ENCODE measurements at regions not wholly inside any gene's neighbourhood (a gene's known extent, or its start where the extent isn't known, plus 50 kb on each side); places are given as distances from the start of the nearest gene placed in this dataset.

GRCh38 chr12:17369556-17369955 is 720.4 kb downstream of the RERGL start:
- DNase-seq = no peak
- WGBS, 3 donors = 67 to 77% (median 77%) methylated on average over 1 of the region's 1 CpG
- no peak for TF ChIP-seq CTCF (IDR thresholded peaks at IDR 0.05)
- ATAC-seq = no peak
- Histone ChIP-seq H3K9me3 (no peaks in the 10 kb centered on the region), H3K36me3 (ENCODE audit: insufficient read depth in 1 of 2, low read depth in 1 of 2) (no peaks in the 10 kb centered on the region), H3K27me3 (ENCODE audit: insufficient read depth in 3 of 3, low read length in 2 of 3) (no peaks in the 10 kb centered on the region), H3K4me3 (no peak overlapping the region), H3K27ac (no peak overlapping the region), H3K4me1 (no peaks in the 10 kb centered on the region)
- intact Hi-C loops (cut with DNase I) = no loop called here

- Histone ChIP-seq H3K27ac (no peak overlapping the region), H3K27me3 (ENCODE audit: insufficient read depth in 3 of 3, low read length in 2 of 3) (no peaks in the 10 kb centered on the region), H3K4me1 (no peaks in the 10 kb centered on the region), H3K9me3 (no peaks in the 10 kb centered on the region), H3K4me3 (no peak overlapping the region), H3K36me3 (ENCODE audit: insufficient read depth in 1 of 2, low read depth in 1 of 2) (no peaks in the 10 kb centered on the region)
- WGBS, 3 donors = 73 to 75% (median 74%) methylated on average over 3 of the region's 3 CpGs
- intact Hi-C loops (cut with DNase I) = no loop called here
- DNase-seq (no peak), ATAC-seq (no peak)
- TF ChIP-seq CTCF (IDR thresholded peaks at IDR 0.05) = no peak
These were observed 728.8 kb downstream of the RERGL start for GRCh38 chr12:17361224-17361623.

- intact Hi-C loops (cut with DNase I) = no loop called here
- Histone ChIP-seq H3K27ac (no peak overlapping the region), H3K9me3 (no peaks in the 10 kb centered on the region), H3K36me3 (ENCODE audit: insufficient read depth in 1 of 2, low read depth in 1 of 2) (no peaks in the 10 kb centered on the region), H3K4me1 (no peaks in the 10 kb centered on the region), H3K27me3 (ENCODE audit: insufficient read depth in 3 of 3, low read length in 2 of 3) (no peaks in the 10 kb centered on the region), H3K4me3 (no peak overlapping the region)
- DNase-seq = no peak
- ATAC-seq = no peak
- WGBS, 3 donors = 29 to 31% (median 30%) methylated on average over 3 of the region's 3 CpGs
- no peak for TF ChIP-seq CTCF (IDR thresholded peaks at IDR 0.05)
These were observed 731.2 kb downstream of the RERGL start for GRCh38 chr12:17358835-17359234.

- H3K4me3 ChIP-seq = no peak overlapping the region
- 13 to 17% (median 14%) methylated on average over 1 of the region's 1 CpG for WGBS, 3 donors
- H3K27me3 ChIP-seq (ENCODE audit: insufficient read depth in 3 of 3, low read length in 2 of 3) = no peaks in the 10 kb centered on the region
- H3K9me3 ChIP-seq = no peaks in the 10 kb centered on the region
- no peaks in the 10 kb centered on the region for H3K36me3 ChIP-seq (ENCODE audit: insufficient read depth in 1 of 2, low read depth in 1 of 2)
- H3K27ac ChIP-seq = no peak overlapping the region
- no peak for TF ChIP-seq CTCF (IDR thresholded peaks at IDR 0.05)
- intact Hi-C loops (cut with DNase I) = no loop called here
- DNase-seq (no peak), ATAC-seq (no peak)
- H3K4me1 ChIP-seq = no peaks in the 10 kb centered on the region
These were observed 732.6 kb downstream of the RERGL start for GRCh38 chr12:17357396-17357795.

GRCh38 chr12:17352164-17352563 is 737.8 kb downstream of the RERGL start:
- no peaks in the 10 kb centered on the region for H3K27me3 ChIP-seq (ENCODE audit: insufficient read depth in 3 of 3, low read length in 2 of 3)
- 52 to 68% (median 62%) methylated on average over 1 of the region's 1 CpG for WGBS, 3 donors
- intact Hi-C loops (cut with DNase I) = no loop called here
- no peak for TF ChIP-seq CTCF (IDR thresholded peaks at IDR 0.05)
- no peak overlapping the region for H3K4me3 ChIP-seq
- no peaks in the 10 kb centered on the region for H3K4me1 ChIP-seq
- no peaks in the 10 kb centered on the region for H3K36me3 ChIP-seq (ENCODE audit: insufficient read depth in 1 of 2, low read depth in 1 of 2)
- DNase-seq = no peak
- H3K27ac ChIP-seq = no peak overlapping the region
- no peaks in the 10 kb centered on the region for H3K9me3 ChIP-seq
- ATAC-seq = no peak

All from psoas muscle (tissue), 7 donors.